Tibial nerve (tissue), 3 donors: ENCODE measurements at regions not wholly inside any gene's neighbourhood (a gene's known extent, or its start where the extent isn't known, plus 50 kb on each side); places are given as distances from the start of the nearest gene placed in this dataset.

ENCODE experiments used
- CTCF ChIP-seq, 5 experiments: fragments of 200-600 bp in 3 of 5; fragments of 450-650 bp in 2 of 5; sonication (generic) in 3 of 5; IDR thresholded peaks; one replicate each; pipeline ENCODE4 v1.5.1; 2016 to 2019; ENCODE audit warnings: antibody characterized with exemption in 5 of 5, mild to moderate bottlenecking in 3 of 5, moderate library complexity in 2 of 5
- POLR2A ChIP-seq, 2 donors: fragments of 450-650 bp; IDR thresholded peaks; one replicate each; pipeline ENCODE4 v1.6.1; 2017; ENCODE audit warnings: antibody characterized with exemption in 2 of 2, mild to moderate bottlenecking in 2 of 2, moderate library complexity in 2 of 2

- TF ChIP-seq CTCF (IDR thresholded peaks at IDR 0.05) (no peak), POLR2A (IDR thresholded peaks at IDR 0.05) (no peak)
These were observed 420.7 kb downstream of the METTL4 start for GRCh38 chr18:2150566-2150965.
